NCI-H2196 (cell line): ENCODE measurements at regions not wholly inside any gene's neighbourhood (a gene's known extent, or its start where the extent isn't known, plus 50 kb on each side); places are given as distances from the start of the nearest gene placed in this dataset.

ENCODE experiments used
- DNase-seq: peaks from one replicate; lab custom pipeline; 2025; ENCODE audit not compliant: unreplicated experiment; lab: John Stamatoyannopoulos, UW

DNA sequence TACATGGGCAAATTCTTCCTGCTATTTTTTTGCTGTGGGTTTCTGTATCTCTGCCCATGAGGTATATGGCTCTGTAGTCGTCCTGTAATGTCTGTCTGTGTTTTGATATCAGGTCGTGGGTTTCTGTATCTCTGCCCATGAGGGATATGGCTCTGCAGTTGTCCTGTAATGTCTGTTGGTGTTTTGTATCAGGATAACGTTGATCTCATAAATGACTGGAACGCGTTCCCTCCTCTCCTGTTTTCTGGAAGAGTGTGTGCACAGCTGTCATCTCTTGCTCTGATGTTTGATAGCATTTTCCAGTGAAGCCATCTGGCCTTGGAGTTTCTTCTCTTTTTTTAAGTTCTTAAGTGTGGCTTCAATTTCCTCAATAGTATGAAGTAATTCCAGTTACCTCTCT lies 57.2 kb downstream of the SOX1 start:
- DNase-seq, result peak; percentile 32

DNA sequence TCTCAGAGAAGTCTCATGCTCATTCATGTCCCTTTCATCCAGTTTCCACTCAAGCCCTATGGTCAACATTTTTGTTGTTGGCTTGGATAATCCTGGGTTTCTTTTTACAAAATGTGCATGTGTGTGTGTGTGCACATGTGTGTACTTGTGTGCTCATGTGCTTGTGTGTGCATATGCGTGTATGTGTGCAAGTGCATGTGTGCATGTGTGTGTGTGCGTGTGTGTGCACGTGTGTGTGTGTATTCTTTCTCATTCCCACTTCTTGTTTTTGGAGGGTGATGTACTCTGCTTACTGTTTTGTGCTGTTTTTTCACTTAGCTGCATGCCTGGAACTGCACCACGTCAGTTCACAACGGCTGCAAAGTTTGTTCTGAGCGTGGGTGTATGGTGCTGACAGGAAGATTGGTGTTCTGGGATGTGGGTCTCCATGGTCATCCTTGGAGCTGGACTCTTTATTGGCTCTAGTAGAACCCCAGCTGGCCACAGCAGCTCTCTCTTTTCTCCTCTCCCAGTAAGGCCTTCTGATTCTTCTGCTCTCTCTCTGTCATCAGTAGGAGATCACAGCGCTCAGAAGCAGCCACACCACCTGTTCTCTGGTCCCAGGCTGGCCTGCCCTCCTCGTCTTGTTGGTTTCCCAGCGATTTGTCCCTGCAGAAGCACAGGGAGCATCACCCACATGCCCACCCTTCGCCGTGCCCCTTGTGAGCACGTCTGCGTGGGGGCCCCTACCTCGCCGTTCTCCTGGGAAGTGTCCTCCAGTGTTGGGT lies 60.8 kb downstream of the SOX1 start:
- no peak for DNase-seq

DNA sequence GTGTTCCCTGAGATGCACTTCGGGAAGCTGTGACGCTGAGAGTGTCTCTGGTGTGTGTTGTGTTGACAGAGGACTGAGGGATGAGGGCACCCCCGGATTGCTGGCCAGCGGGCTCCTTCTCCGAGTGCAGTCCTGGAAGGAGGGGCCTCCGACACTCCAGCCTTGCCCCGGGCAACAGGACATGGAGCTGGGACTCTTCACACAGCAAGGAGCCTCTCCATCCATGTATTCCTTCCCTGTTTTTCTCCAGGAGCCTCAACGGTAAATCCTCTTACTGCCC lies 61.3 kb downstream of the SOX1 start:
- DNase-seq, result no peak

DNA sequence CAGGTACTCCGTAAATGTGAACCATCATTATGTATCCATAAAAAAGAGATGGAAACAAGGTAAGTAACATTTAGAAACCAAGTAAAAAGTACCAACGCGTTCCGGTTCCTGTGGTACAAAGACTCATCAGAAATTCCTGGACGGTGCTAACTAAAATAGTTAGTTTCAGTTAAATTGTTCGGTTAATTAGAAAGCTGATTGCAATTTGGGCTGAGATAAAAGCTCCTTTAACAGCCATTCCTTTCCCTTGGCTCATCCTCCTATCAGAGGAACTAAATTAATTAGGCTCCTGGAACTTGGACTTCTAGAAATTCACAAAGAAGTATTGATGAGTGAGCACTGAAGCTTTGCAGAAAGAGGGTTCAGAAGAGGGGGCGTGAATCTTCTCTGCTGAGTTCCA lies 63.5 kb downstream of the SOX1 start:
- DNase-seq, result no peak

DNA sequence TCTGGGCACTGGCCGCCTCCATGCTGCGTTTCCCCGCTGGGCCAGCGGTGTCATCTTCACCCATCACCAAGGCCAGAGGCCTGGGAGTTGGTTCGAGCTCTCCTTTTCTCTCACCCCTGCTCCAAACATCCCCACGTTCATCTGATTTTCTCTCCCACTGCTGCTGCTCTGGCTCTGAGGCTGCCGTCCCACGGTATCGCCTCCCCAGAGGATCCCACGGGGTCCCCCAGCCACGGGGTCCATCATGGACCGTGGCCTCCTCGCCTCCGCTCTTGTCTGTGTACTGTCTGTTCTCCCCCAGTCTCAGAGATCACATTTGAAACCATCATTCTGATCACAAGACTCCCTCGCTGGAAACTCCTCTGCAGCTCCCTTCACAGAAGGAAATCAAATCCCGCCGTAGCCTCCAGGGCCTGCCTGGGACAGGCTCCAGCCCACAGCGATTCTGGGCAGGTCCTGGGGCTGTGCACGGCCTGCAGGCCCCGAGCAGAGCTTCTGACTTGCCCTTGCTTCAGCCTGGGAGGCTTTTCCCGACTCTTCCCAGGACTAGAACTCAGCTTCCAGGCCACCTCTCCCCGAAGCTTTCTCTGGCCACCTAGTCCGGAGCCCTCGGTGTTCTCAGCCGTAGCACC lies 64.2 kb downstream of the SOX1 start:
- DNase-seq, result no peak

DNA sequence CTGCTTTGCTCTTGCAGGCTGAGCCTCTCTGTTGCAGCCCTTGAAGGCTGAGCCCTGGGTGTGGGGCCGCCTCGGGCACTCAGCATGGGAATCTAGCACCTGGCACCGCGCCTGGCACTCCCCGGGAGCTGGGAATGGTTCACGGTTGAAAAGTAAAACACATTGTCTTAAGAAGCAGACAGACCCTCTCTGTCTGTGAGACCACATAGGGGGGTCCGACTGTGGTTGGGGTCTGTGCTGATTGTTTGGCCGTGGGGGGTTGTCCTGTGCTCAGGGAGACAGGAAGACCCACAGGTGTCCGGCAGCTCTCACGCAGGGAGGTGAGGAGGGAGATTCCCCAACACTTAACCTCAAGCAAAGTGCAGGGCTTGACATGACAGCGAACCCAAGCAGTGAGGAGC lies 64.8 kb downstream of the SOX1 start:
- DNase-seq, result no peak

DNA sequence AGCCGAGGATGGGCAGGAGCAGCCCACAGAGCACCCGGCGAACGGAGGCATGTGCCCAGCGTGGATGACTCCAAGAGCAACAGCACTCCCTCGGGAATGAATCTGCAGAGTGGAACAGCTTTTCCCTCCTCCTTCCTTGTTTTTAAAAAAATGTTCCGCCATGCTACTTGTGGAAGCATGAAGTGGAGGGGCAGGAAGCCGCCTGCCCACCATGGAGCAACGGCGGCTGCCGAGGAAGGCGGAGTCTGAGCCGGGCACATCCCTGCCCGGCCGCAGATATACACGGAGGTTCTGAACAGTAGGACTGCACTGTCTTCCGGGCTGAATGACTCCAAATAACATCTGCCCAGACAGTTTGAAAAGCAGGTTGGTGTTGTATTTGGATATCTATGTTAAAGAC lies 65.2 kb downstream of the SOX1 start:
- no peak for DNase-seq

DNA sequence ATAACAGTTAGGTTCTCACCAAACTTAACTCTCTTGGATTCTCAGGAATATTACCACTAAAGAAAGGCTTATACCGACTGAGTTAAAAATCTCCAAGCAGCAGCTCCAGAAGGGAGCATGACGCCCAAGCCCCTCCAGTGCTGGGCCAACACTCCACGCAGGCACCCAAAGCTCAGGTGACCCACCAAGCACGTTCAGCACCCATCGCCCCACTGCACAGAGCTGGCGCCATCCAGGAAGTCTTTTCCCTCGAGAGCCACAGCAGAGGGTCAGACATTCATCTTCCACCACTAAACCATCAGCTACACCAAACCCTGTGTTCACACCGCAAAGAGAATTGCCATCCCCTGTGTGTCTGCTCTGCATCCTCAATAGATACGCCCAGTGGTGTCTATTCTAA lies 65.7 kb downstream of the SOX1 start:
- DNase-seq, result no peak

- DNase-seq, result no peak
Measured at GRCh38 chr13:112133499-112134390, 66.8 kb downstream of the SOX1 start.

- no peak for DNase-seq
Measured at GRCh38 chr13:112134391-112135075, 67.6 kb downstream of the SOX1 start.

DNA sequence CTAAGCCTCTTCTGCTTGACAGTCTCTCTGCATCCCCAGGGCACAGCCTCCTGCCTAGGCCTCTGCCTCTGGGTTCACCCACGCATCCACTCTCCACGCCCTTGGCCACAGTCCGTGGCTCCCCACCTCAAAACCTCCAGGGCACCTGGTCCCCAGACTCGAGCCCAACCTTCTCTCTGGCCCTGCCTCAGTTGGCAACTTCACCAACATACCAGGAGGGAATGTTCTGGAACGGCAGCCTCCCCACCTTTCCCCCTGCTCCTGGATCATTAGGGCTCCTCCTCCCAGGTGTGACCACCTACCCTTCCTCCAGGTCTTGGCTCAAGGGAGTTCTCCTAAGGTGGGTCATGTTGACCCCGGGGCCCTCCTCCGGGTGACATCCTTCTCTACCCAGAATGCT lies 69.1 kb downstream of the SOX1 start:
- no peak for DNase-seq

DNA sequence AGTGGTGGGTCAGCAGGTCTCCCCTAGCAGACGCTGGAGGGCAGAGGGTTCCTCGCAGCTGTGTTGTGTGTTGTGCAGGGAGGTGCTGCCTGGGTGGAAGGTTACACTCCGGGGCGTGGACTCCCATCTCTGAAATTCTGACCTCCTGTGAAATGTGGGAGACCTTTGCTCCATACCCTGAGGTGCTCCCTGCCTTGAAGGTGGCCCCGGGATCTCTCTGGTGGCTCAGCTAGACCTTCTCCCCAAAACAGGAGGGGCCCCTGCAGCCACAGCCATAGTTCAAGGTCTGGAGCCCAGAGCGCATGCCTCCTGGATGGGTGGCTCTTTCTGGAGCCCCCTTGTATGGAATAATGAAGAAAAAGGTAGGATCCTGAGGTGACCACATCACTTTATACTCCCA lies 70.2 kb downstream of the SOX1 start:
- no peak for DNase-seq

GRCh38 chr13:112140366-112140765 lies 73.4 kb downstream of the SOX1 start:
- no peak for DNase-seq

- no peak for DNase-seq
Measured at GRCh38 chr13:112141643-112142400, 74.9 kb downstream of the SOX1 start.

DNA sequence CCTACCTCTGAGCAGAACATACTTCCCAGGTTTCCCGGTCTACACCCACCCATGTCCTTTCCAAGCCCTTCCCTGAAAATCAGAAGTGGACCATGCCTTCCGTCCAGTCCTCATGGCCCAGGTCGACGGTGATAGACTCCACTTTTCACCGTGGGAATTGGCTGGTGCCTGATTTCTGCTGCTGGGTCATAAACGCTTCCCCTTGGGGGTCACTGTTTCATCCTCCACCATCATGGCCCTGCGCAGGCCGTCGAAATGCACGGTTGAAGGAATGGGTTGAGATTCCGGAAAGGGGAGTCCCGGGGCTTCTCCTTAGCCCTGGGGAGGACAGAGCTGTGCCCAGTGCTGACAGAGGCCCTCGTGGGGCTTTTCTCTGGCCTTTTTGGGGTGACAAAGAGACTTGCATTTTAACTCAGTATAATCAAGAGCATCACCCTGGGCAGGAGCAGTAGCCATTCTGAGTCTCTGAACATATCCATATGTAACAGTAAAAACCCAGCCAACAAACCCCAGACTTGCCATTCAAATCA lies 75.5 kb downstream of the SOX1 start:
- DNase-seq, result no peak

DNA sequence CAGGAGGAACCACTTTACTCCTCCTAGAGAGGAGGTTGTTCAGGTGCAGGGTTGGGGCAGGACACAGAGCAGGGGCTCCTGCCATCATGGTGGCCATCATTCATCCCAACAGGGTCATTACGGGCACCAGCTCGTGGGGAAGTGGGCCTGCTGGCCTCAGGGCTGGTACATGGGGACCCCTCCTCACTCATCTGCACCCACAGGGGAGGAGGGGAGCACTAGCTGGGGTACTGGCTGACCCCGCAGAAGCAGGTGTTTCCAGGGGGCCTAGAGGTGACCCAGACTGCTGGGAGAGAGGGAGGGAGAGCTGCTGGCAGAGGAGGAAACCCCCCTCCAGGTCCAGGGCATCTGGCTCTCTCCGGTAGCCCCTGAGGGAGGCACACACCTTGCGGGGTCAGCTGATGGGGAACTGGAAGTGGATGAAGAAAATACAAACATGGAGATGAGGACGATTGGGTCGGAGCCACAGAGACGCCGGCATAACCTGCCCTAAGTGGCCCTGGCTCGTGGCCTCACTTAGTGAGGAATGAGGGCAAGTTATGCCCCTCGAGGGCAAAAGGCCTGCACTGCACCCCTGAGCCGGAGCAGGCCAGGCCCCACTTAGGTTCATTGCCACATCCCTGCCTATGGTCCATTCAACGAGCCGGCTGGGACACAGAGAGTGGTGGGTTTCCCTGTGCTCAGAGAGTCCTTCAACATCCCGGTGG lies 76.2 kb downstream of the SOX1 start:
- no peak for DNase-seq

DNA sequence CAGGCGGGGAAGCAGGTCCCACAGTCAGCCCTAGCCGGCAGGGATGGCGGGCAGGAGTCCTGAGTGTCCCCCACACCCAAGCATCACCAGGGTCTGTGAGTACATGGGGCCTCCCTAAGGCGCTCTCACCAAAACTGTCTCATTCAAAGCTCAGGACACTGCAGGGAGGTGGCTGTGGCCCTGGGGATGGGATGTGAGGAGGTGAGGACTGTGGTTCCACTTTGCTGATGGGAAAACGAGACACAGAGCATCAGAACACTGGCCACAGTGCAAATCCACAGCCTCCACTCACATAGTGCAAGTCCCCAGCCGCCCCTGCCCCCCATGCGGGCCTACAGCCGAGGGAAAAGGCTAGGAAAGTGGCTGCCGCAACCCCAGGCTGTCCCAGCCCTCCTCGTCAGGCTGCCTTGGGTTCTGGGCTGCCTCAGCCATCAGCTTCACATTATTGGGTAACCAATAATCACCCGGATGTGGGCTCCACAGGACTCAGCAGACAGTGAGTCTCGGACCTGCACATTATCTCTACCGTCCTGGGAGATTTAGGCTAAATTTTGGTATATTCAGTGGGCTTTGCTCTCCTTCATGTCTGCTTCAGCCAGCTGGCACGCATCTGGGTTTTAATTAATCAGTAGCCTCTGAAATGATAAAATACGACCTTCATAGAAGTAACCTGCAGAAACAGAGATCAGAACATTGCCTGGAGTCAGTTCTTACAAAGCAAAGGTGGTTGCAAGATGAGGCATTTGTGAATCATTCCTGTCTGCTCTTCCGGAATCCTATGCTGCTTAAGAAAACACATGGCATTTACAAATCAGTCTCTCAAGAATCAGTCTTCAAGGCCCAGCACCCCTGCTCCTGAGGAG lies 77.0 kb downstream of the SOX1 start:
- DNase-seq, result no peak

DNA sequence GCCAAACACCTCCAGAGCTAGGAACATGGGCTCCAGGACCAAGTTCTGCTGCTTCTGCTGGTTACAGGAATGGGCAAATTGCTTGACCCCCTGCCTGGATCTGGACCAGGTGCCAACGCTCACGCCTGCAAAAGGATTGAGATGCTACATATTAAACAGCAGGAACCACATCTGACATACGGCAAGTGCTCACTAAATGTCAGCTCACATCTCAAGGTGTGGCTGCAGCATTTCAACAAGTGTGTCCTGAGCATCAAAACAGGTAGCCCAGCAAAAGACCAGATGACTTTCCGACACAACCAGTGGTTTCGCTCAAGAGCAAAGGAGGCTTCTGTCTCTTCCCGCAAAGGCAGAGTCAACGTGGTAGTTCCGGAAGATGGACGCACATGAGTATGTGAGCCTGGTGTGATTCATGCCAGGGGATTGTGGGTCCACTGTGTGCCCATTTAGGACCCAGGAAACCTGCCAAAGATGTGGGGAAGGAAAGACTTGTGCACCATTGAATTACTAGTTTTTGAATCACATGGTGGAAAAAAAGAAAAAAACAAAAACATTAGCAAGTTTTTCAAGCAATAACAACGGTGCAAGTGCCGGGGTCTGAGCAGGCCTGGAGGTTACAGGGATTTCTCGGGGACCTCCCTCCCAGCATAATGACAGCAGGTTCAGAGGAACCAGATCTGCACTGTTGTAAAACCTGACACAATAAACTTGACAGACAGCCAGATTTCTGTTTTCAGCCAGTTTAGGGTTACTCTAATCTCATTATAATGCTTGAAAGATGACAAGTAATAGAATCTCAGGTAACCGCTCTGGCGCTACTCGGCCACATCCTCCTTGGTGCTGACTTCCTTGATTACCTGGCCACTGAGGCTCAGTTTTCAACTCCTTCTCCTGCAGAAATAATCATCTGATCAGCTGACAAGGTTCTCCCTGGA lies 77.9 kb downstream of the SOX1 start:
- peak; percentile 1 for DNase-seq
